GM21717 (cell line): ENCODE measurements at regions not wholly inside any gene's neighbourhood (a gene's known extent, or its start where the extent isn't known, plus 50 kb on each side); places are given as distances from the start of the nearest gene placed in this dataset.

Experiments
- ATAC-seq: cut with Tn5 transposase; IDR thresholded peaks from one replicate; pipeline ENCODE4 v1.9.1; 2021; ENCODE audit warnings: mild to moderate bottlenecking, moderate library complexity; ENCODE audit not compliant: unreplicated experiment

DNA sequence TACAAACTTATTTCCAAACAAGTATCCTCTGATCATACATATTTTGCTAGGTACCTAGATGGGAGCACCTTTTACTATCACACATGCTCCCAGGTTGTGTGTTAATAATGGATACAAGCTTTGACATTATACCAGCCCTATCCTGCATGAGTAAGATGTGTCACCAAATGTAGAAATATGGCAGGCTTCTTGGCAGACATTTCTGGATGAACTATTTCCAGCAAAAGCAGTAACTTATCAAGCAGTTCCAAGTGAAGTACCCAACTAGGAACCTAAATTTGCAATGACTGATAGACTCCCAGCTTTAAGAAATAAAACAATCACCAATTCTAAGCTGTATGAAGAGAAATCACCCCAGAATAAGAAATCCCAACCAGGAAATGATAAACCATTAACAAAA, 103.7 kb upstream of the TMEM72 start:
- no peak for ATAC-seq

DNA sequence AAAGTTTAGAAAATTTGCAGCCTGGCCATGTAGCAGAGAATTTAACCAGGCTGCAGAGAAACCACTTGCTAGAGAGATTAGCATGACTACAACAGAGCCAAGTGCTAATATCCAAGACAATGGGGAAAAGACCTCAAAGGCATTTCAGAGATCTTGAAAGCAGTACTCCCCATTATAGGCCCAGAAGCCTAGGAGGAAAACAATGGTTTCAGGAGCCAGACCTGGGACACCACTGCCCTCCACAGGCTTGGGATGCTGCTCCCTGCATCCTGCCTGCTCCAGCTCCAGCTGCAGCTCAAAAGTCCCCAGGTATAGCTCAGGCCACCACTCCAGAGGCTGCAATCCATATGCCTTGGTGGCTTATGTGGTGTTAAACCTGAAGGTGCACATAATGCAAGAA, 101.5 kb upstream of the TMEM72 start:
- ATAC-seq: no peak

DNA sequence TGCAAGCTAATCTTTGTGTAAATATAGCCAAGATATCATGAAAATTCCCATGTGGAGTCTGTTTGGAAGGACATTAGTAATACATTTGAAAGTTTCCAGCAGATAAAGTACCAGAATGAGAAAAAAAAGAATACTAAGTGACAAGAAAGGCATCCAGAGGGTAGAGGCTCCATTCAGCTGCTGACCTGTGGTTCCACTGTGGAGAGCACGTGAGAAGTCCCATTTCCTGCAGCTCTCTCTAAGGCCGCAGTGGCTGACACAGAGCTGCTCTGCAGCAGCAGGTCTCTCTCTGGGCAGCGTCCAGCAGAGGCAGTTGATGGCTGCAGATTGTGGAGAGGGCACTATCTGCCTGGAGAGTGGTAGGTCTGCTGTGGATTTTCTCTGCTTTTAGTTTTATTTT, 100.1 kb upstream of the TMEM72 start:
- ATAC-seq: no peak

GRCh38 chr10:44813201-44813600, 97.9 kb upstream of the TMEM72 start:
- ATAC-seq: no peak

DNA sequence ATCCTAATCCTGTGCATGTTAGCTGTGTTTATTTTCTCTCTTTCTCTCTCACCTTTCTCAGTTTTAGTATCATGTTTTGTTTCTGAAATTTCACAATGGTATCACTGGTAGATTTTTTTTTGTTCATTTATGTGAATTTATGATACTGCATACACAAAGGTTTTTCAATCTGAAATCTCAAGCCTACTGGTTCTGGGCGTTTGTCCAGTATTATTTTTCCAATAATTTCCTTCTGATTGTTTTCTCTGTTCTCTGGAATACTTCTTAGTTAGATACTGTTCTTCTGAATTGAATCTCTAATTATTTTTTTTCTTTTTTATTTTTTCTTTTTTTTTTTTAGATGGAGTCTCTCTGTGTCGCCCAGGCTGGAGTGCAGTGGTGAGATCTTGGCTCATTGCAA, 96.2 kb upstream of the TMEM72 start:
- no peak for ATAC-seq

DNA sequence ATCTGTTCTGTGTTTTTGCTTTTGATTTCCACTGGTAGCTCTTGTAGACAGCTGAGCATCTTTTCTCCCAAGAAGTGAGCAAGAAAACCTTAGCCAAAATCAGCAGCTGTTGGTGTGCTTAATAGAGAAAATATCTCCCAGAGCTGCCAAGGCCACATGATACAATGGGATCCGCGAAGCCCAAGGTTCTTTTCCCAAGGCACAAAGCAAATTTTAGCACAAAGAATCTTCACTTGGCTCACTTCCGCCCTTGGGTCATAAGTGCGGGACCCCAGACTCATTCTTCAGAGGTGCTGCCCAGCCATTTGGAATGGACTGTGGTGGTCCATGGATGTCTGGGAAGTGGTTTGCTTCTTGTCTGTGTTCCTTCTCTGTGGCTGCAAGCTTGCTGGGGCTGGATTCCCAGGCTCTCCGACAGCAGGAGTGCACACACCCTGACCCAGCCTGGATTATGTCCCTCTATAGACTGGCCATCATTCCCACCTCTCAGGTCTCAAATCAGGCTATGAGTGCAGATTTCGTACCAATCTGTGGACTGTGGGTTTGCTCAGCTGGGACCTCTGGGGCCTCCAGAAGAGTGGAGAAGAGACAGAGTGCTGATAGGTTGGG, 93.0 kb upstream of the TMEM72 start:
- no peak for ATAC-seq

GRCh38 chr10:44818701-44819127, 92.4 kb upstream of the TMEM72 start:
- no peak for ATAC-seq

- ATAC-seq: no peak
Measured at GRCh38 chr10:44820094-44820493, 91.0 kb upstream of the TMEM72 start.

- ATAC-seq: no peak
Measured at GRCh38 chr10:44821290-44821689, 89.8 kb upstream of the TMEM72 start.

DNA sequence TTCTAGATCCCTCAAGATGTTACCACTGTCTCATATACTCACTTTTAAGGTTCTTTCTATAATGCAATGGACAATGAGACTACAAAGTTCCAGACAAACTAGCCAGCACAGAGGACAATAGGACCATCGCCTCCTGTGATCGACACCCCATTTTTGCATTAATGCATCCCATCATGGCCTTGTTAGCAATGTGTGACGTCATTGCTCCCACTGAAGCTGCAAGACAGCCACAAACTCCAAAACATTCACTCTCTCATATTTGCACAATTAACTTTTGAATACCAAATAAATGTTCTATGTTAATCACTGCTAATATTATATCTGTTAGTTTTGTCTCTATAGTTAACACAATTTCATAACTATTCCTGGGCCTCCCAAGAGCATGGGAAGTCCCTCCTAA, 88.8 kb upstream of the TMEM72 start:
- no peak for ATAC-seq

DNA sequence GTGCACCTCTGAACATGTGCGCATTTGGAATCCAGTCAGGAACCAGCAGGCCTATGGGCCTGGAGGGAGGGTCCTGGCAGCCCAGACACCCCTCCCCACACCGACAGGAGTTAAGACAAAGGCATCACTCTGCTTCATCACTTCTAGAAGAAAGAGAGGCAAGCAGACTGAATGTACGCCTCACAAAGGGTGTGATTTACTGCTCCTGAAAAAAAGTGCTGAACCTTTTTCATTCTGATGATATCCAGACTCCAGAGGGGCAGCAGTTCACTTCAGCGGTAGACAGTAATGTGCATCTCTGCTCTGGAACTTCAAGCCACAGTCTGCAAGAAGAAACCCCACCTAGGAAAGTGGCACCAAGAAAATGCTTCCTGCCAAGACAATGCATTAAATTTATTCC, 88.2 kb upstream of the TMEM72 start:
- no peak for ATAC-seq

- no peak for ATAC-seq
Measured at GRCh38 chr10:44824607-44825006, 86.5 kb upstream of the TMEM72 start.

DNA sequence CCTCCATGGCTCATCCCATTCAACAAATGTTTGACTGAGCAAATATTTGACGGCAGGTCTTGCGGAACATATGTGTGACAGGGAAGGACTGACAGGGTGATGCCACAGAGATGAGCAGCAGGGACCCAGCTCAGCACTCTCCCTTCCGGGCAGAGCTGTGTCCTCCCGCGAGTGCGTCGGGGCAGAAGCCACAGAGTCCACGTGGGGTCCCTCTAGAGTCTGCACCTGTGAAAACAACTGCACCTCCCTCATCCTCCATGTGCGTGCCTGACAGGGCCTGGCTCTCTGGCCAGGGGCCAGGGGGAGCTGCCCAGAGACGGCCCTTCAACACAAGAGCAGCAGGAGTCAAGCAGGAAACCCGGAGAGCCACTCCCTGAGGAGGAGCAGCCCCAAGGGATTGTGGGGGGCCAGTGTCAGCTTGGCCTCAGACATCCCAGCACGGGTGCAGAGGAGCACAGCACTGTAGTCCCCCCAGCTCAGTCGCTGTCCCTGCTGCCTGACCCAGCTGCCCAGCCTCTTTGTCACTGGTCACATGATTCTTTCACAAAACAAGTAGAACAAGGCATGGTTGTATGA, 83.6 kb upstream of the TMEM72 start:
- ATAC-seq: no peak

GRCh38 chr10:44828508-44829142, 82.5 kb upstream of the TMEM72 start:
- ATAC-seq: no peak

- ATAC-seq: no peak
Measured at GRCh38 chr10:44829426-44829825, 81.7 kb upstream of the TMEM72 start.

- no peak for ATAC-seq
Measured at GRCh38 chr10:44830022-44830421, 81.1 kb upstream of the TMEM72 start.

GRCh38 chr10:44831581-44831980, 79.6 kb upstream of the TMEM72 start:
- ATAC-seq: no peak

- ATAC-seq: no peak
Measured at GRCh38 chr10:44832595-44833390, 78.3 kb upstream of the TMEM72 start.

GRCh38 chr10:44834131-44834530, 77.0 kb upstream of the TMEM72 start:
- no peak for ATAC-seq

DNA sequence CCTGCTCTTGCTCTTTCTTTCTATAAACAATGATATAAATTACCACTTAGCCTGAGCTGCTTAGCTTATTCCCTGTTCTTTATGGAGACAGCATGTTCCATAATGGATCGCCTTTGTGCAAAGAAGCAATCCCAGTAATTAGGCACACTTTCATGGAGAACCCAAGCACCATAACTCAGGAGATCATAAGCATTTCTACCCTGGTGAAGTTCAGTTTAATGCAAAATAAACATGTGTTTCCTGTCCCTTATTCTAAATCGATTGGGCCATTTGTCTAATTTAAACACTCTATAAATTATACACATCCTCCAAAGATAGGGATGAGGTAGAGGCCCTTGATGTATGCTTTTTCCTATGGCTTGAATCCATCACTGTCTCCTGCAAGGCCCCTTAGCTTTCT, 75.8 kb upstream of the TMEM72 start:
- no peak for ATAC-seq

DNA sequence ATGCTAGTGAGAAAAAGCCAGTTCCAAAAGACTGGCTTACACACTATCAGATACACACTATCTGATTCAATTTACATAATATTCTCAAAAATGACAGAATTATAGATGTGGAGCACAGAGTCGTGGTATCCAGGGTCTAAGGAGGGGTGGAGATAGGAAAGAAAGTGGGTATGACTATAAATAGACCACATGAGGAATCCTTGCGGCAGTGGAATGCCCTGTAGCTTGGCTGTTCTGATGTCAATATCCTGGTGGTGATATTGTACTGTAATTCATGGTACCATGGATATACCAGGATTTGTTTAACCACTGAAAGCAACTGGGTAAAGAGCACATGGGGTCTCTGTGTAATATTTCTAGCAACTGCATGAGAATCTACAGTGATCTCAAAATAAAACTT, 67.7 kb upstream of the TMEM72 start:
- no peak for ATAC-seq
